Suprapubic skin (tissue), 4 donors: ENCODE measurements at regions not wholly inside any gene's neighbourhood (a gene's known extent, or its start where the extent isn't known, plus 50 kb on each side); places are given as distances from the start of the nearest gene placed in this dataset.

Experiments
- DNase-seq, 2 donors: peaks; one replicate each; pipeline ENCODE4 v3.0.0-alpha.2; 2019; ENCODE audit warnings: low spot score in 2 of 2
- H3K27ac ChIP-seq: fragments of 200-600 bp; sonication (generic); one replicate; pipeline ENCODE4 v1.5.1; 2019
- H3K27me3 ChIP-seq: fragments of 200-600 bp; sonication (generic); one replicate; pipeline ENCODE4 v1.5.1; 2019
- H3K36me3 ChIP-seq: fragments of 200-600 bp; sonication (generic); one replicate; pipeline ENCODE4 v1.5.1; 2019
- H3K4me1 ChIP-seq: fragments of 200-600 bp; sonication (generic); one replicate; pipeline ENCODE4 v1.5.1; 2019
- H3K4me3 ChIP-seq: fragments of 200-600 bp; sonication (generic); one replicate; pipeline ENCODE4 v1.5.1; 2019; ENCODE audit warnings: mild to moderate bottlenecking
- H3K9me3 ChIP-seq: fragments of 200-600 bp; sonication (generic); one replicate; pipeline ENCODE4 v1.5.1; 2019
- CTCF ChIP-seq, 2 donors: fragments of 200-600 bp in 1 of 2; fragments of 450-650 bp in 1 of 2; sonication (generic) in 1 of 2; IDR thresholded peaks; one replicate each; pipeline ENCODE4 v1.5.1; 2016 to 2019; ENCODE audit warnings: antibody characterized with exemption in 2 of 2, mild to moderate bottlenecking in 1 of 2, moderate library complexity in 1 of 2
- EP300 ChIP-seq: sonication (generic); formaldehyde crosslinking; IDR thresholded peaks from one replicate; pipeline ENCODE4 v1.6.1; 2017; ENCODE audit warnings: antibody characterized with exemption
- POLR2A ChIP-seq, 2 donors: fragments of 450-650 bp; IDR thresholded peaks; one replicate each; pipeline ENCODE4 v1.6.1; 2017; ENCODE audit warnings: antibody characterized with exemption in 2 of 2, mild to moderate bottlenecking in 2 of 2, moderate library complexity in 2 of 2
- POLR2AphosphoS5 ChIP-seq, 3 donors: sonication (generic); formaldehyde crosslinking; IDR thresholded peaks; one replicate each; pipeline ENCODE4 v1.6.1; 2017; ENCODE audit warnings: antibody characterized with exemption in 3 of 3
- WGBS: methylation state at CpG from one replicate; pipeline ENCODE4 v1.1.5; 2018; 5-methylcytosine and 5-hydroxymethylcytosine counted together

- no peaks in the 10 kb centered on the region for H3K9me3 ChIP-seq
- H3K4me3 ChIP-seq = no peak overlapping the region
- no peaks in the 10 kb centered on the region for H3K36me3 ChIP-seq
- no peak for DNase-seq
- H3K27ac ChIP-seq = no peak overlapping the region
- WGBS = 81% methylated on average over 3 of the region's 3 CpGs
- TF ChIP-seq CTCF (IDR thresholded peaks at IDR 0.05) (no peak), POLR2AphosphoS5 (IDR thresholded peaks at IDR 0.05) (no peak), POLR2A (IDR thresholded peaks at IDR 0.05) (no peak), EP300 (no peak)
- H3K27me3 ChIP-seq = peaks cover 6% of the 10 kb centered on the region
- peaks cover 3% of the 10 kb centered on the region for H3K4me1 ChIP-seq
Observed at GRCh38 chr3:55180161-55180560, 252.3 kb upstream of the LRTM1 start.

GRCh38 chr3:55178336-55178735 lies 250.5 kb upstream of the LRTM1 start:
- TF ChIP-seq POLR2AphosphoS5 (IDR thresholded peaks at IDR 0.05) (no peak), POLR2A (IDR thresholded peaks at IDR 0.05) (no peak), CTCF (IDR thresholded peaks at IDR 0.05) (no peak), EP300 (no peak)
- no peak for DNase-seq
- H3K9me3 ChIP-seq = no peaks in the 10 kb centered on the region
- H3K4me3 ChIP-seq = no peak overlapping the region
- WGBS = 89% methylated on average over 3 of the region's 3 CpGs
- H3K27ac ChIP-seq = no peak overlapping the region
- H3K27me3 ChIP-seq = peaks cover 6% of the 10 kb centered on the region
- peaks cover 3% of the 10 kb centered on the region for H3K4me1 ChIP-seq
- H3K36me3 ChIP-seq = no peaks in the 10 kb centered on the region

GRCh38 chr3:55177749-55178148 lies 249.9 kb upstream of the LRTM1 start:
- Histone ChIP-seq H3K27ac (no peak overlapping the region), H3K4me3 (no peak overlapping the region), H3K4me1 (peaks cover 3% of the 10 kb centered on the region), H3K9me3 (no peaks in the 10 kb centered on the region), H3K36me3 (no peaks in the 10 kb centered on the region), H3K27me3 (peaks cover 6% of the 10 kb centered on the region)
- 52% methylated on average over 6 of the region's 6 CpGs for whole genome bisulfite sequencing
- DNase-seq = no peak
- no peak for TF ChIP-seq POLR2A (IDR thresholded peaks at IDR 0.05)
- no peak for TF ChIP-seq EP300
- TF ChIP-seq CTCF (IDR thresholded peaks at IDR 0.05) = no peak
- TF ChIP-seq POLR2AphosphoS5 (IDR thresholded peaks at IDR 0.05) = no peak

- Histone ChIP-seq H3K27me3 (peaks cover 6% of the 10 kb centered on the region), H3K9me3 (peaks cover 5% of the 10 kb centered on the region), H3K27ac (no peak overlapping the region), H3K4me1 (no peaks in the 10 kb centered on the region), H3K36me3 (no peaks in the 10 kb centered on the region), H3K4me3 (no peak overlapping the region)
- WGBS = 89% methylated on average over 2 of the region's 2 CpGs
- no peak for DNase-seq
- no peak for TF ChIP-seq POLR2A (IDR thresholded peaks at IDR 0.05)
- no peak for TF ChIP-seq POLR2AphosphoS5 (IDR thresholded peaks at IDR 0.05)
- TF ChIP-seq EP300 = no peak
- TF ChIP-seq CTCF (IDR thresholded peaks at IDR 0.05) = no peak
Observed at GRCh38 chr3:55175423-55175822, 247.6 kb upstream of the LRTM1 start.

- Histone ChIP-seq H3K27ac (no peak overlapping the region), H3K9me3 (peaks cover 5% of the 10 kb centered on the region), H3K36me3 (no peaks in the 10 kb centered on the region), H3K4me1 (no peaks in the 10 kb centered on the region), H3K4me3 (no peak overlapping the region), H3K27me3 (peaks cover 6% of the 10 kb centered on the region)
- no peak for TF ChIP-seq POLR2AphosphoS5 (IDR thresholded peaks at IDR 0.05)
- no peak for TF ChIP-seq CTCF (IDR thresholded peaks at IDR 0.05)
- no peak for DNase-seq
- 81% methylated on average over 4 of the region's 4 CpGs for WGBS
Observed at GRCh38 chr3:55174747-55175146, 246.9 kb upstream of the LRTM1 start.
